ENCODE measurements at regions not wholly inside any gene's neighbourhood (a gene's known extent, or its start where the extent isn't known, plus 50 kb on each side); places are given as distances from the start of the nearest gene placed in this dataset.

GRCh38 chr13:90401150-90401549, 946.3 kb upstream of the MIR17HG start:
- peaks cover 24% of the 10 kb centered on the region for H3K36me3 Mint-ChIP-seq
- ATAC-seq: no peak
- H3K4me3 Mint-ChIP-seq: no peak overlapping the region
- no peak for DNase-seq (ENCODE audit: low spot score)
- H3K27me3 Mint-ChIP-seq (ENCODE audit: low read depth): no peaks in the 10 kb centered on the region
- peaks cover 18% of the 10 kb centered on the region for H3K4me1 Mint-ChIP-seq
- no peak overlapping the region for H3K27ac Mint-ChIP-seq
- ChIA-PET POLR2A (no interaction called here), CTCF (no interaction called here)
- H3K9me3 Mint-ChIP-seq: peaks cover 35% of the 10 kb centered on the region
- no peak for TF ChIP-seq TEAD1 (CRISPR knock-in tag; IDR thresholded peaks at IDR 0.05)
- TF ChIP-seq ZNF416 (CRISPR knock-in tag; IDR thresholded peaks at IDR 0.05): no peak
- TF ChIP-seq IRF2 (CRISPR knock-in tag; IDR thresholded peaks at IDR 0.05; ENCODE audit: borderline replicate concordance, low read depth): no peak
- TF ChIP-seq TEAD4 (CRISPR knock-in tag; IDR thresholded peaks at IDR 0.05): no peak
- TF ChIP-seq ATF1 (CRISPR knock-in tag; IDR thresholded peaks at IDR 0.05): no peak
- TF ChIP-seq ZNF512 (CRISPR knock-in tag; IDR thresholded peaks at IDR 0.05; ENCODE audit: borderline replicate concordance): no peak
- no peak for TF ChIP-seq ZNF317 (CRISPR knock-in tag; IDR thresholded peaks at IDR 0.05; ENCODE audit: borderline replicate concordance, low read depth)
- TF ChIP-seq SMAD4 (CRISPR knock-in tag; IDR thresholded peaks at IDR 0.05): no peak
- TF ChIP-seq ZNF263 (CRISPR knock-in tag; IDR thresholded peaks at IDR 0.05; ENCODE audit: low read depth): no peak
- no peak for TF ChIP-seq PREB (CRISPR knock-in tag; IDR thresholded peaks at IDR 0.05; ENCODE audit: borderline replicate concordance)
- TF ChIP-seq ERG (CRISPR knock-in tag; IDR thresholded peaks at IDR 0.05): no peak
- TF ChIP-seq ZNF423 (CRISPR knock-in tag; IDR thresholded peaks at IDR 0.05): no peak
- TF ChIP-seq MXD4 (CRISPR knock-in tag; IDR thresholded peaks at IDR 0.05; ENCODE audit: borderline replicate concordance): no peak
- TF ChIP-seq ZNF671 (CRISPR knock-in tag; IDR thresholded peaks at IDR 0.05): no peak
- no peak for TF ChIP-seq PRDM15 (CRISPR knock-in tag; IDR thresholded peaks at IDR 0.05)
- no peak for TF ChIP-seq USF2 (CRISPR knock-in tag; IDR thresholded peaks at IDR 0.05)
- no peak for TF ChIP-seq FOXP4 (CRISPR knock-in tag; IDR thresholded peaks at IDR 0.05)
- no peak for TF ChIP-seq CREM (CRISPR knock-in tag; IDR thresholded peaks at IDR 0.05)
- no peak for TF ChIP-seq ARID4B (CRISPR knock-in tag; IDR thresholded peaks at IDR 0.05; ENCODE audit: borderline replicate concordance)
